ENCODE measurements at regions not wholly inside any gene's neighbourhood (a gene's known extent, or its start where the extent isn't known, plus 50 kb on each side); places are given as distances from the start of the nearest gene placed in this dataset.

DNA sequence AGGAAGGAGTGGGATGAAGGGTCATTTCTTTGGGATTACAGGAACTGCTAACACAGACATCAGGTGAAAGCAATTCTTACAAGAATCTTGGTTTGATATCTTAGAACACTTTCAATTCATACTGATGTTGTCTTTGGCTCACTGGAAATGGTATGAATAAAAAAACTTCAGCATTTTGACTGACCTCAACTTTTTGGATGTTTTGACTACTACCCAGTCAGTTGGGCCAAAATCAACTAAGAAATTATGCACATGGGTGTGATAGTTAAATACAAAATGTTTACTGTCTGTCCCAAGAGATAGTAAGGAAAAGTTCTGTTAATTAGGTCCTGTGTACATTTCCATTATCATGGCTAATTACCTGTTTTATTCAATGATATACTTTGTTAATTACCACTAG, 165.5 kb upstream of the LRIG1 start:
- TF ChIP-seq, protein P1, sequence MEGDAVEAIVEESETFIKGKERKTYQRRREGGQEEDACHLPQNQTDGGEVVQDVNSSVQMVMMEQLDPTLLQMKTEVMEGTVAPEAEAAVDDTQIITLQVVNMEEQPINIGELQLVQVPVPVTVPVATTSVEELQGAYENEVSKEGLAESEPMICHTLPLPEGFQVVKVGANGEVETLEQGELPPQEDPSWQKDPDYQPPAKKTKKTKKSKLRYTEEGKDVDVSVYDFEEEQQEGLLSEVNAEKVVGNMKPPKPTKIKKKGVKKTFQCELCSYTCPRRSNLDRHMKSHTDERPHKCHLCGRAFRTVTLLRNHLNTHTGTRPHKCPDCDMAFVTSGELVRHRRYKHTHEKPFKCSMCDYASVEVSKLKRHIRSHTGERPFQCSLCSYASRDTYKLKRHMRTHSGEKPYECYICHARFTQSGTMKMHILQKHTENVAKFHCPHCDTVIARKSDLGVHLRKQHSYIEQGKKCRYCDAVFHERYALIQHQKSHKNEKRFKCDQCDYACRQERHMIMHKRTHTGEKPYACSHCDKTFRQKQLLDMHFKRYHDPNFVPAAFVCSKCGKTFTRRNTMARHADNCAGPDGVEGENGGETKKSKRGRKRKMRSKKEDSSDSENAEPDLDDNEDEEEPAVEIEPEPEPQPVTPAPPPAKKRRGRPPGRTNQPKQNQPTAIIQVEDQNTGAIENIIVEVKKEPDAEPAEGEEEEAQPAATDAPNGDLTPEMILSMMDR (IDR thresholded peaks at IDR 0.05 in 8 of 11, conservative IDR thresholded peaks at IDR 0.05 in 3 of 11), result no peak
- TF ChIP-seq POLR2A (IDR thresholded peaks at IDR 0.05), result no peak
- no peak for TF ChIP-seq POLR2AphosphoS5 (IDR thresholded peaks at IDR 0.05)

Data from spleen (tissue), 7 donors.